ENCODE measurements at regions not wholly inside any gene's neighbourhood (a gene's known extent, or its start where the extent isn't known, plus 50 kb on each side); places are given as distances from the start of the nearest gene placed in this dataset.

GRCh38 chr1:222256058-222256457 is 291.8 kb downstream of the HHIPL2 start:
- TF ChIP-seq SUZ12 (IDR thresholded peaks at IDR 0.05) (no peak), ARNT (IDR thresholded peaks at IDR 0.05) (no peak), L3MBTL2 (conservative IDR thresholded peaks at IDR 0.05) (no peak), BHLHE40 (IDR thresholded peaks at IDR 0.05; ENCODE audit: borderline replicate concordance) (no peak), FOXK2 (IDR thresholded peaks at IDR 0.05) (no peak), ZNF384 (IDR thresholded peaks at IDR 0.05) (no peak), SP1 (IDR thresholded peaks at IDR 0.05) (no peak), CTBP1 (IDR thresholded peaks at IDR 0.05; ENCODE audit: borderline replicate concordance) (no peak), FOXM1 (IDR thresholded peaks at IDR 0.05; ENCODE audit: borderline replicate concordance) (no peak)
